B cell (primary cell): ENCODE measurements at regions not wholly inside any gene's neighbourhood (a gene's known extent, or its start where the extent isn't known, plus 50 kb on each side); places are given as distances from the start of the nearest gene placed in this dataset.

Experiments
- EZH2 ChIP-seq: IDR thresholded peaks from 2 replicates; pipeline ENCODE4 v1.6.1; 2012; ENCODE audit warnings: borderline replicate concordance, low read depth, mild to moderate bottlenecking, moderate library complexity, low read length; ENCODE audit not compliant: insufficient read depth, poor library complexity, severe bottlenecking
- TF ChIP-seq, protein P1 (sequence below): fragments of 200-600 bp; IDR thresholded peaks from one replicate; pipeline ENCODE4 v1.8.0; 2022; ENCODE audit warnings: antibody characterized with exemption, mild to moderate bottlenecking

DNA sequence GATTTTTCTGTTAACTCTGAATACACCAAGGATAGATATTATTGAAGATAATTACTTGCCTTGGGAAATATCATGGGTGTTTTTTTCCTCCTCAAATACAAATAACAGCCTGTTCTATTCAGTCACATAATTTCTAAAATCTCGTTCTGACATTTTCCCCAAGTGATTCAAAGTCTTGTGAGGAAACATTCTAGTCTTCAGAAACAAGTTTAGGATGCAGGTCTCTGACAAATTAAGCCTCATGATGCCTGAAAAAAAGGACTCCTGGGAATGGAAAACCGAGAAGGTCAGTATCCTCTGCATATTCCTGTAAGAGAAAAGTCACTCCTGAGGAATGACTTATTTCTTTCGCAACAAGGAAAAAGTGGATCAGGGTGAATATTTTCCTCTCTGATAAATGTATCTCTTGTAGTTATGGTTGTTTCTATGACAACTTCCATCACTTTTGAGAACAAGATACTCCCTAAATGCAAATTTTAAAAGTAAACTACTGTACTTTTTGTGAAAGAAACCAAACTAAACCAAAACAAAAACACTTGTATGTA, 384.6 kb downstream of the CNTNAP4 start:
- TF ChIP-seq, protein P1, sequence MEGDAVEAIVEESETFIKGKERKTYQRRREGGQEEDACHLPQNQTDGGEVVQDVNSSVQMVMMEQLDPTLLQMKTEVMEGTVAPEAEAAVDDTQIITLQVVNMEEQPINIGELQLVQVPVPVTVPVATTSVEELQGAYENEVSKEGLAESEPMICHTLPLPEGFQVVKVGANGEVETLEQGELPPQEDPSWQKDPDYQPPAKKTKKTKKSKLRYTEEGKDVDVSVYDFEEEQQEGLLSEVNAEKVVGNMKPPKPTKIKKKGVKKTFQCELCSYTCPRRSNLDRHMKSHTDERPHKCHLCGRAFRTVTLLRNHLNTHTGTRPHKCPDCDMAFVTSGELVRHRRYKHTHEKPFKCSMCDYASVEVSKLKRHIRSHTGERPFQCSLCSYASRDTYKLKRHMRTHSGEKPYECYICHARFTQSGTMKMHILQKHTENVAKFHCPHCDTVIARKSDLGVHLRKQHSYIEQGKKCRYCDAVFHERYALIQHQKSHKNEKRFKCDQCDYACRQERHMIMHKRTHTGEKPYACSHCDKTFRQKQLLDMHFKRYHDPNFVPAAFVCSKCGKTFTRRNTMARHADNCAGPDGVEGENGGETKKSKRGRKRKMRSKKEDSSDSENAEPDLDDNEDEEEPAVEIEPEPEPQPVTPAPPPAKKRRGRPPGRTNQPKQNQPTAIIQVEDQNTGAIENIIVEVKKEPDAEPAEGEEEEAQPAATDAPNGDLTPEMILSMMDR: no peak
- no peak for TF ChIP-seq EZH2
